Posterior vena cava (tissue), 2 donors: ENCODE measurements at regions not wholly inside any gene's neighbourhood (a gene's known extent, or its start where the extent isn't known, plus 50 kb on each side); places are given as distances from the start of the nearest gene placed in this dataset.

Experiments used
- DNase-seq: peaks from one replicate; pipeline ENCODE4 v3.0.0-alpha.2; 2020; ENCODE audit warnings: low spot score
- intact Hi-C, 2 donors: fragments of 100-400 bp; cut with DNase I; formaldehyde crosslinking; loops; one replicate each; pipeline versions ENCODE4 v1.14.1 to v1.14.2; 2022 to 2023
- donor health status: DM: yes; HTN: yes; CAD: no.
- donor health status: DM: yes; HTN: yes; CAD: no.

GRCh38 chr7:67843001-67843565 lies 846.5 kb downstream of the TYW1 start:
- no peak for DNase-seq
- intact Hi-C loops: no loop called here

DNA sequence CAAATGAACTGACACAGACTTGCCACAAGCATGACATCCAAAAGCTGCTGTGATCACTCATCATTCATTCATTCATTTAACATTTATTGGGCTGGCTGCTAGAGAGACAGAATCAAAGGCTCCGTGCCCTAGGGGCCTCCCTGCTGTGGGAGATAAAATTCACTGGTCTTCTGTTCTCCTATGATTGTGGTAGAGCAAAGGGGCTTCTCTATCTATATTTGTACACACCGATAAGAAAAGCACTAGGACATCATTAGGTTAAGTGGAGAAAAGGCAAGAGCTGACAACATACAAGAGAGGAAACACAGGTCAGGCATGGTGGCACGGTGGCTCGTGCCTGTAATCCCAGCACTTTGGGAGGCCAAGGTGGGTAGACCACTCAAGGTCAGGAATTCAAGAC lies 847.0 kb downstream of the TYW1 start:
- no peak for DNase-seq
- intact Hi-C loops: no loop called here

GRCh38 chr7:67847092-67847787 lies 850.6 kb downstream of the TYW1 start:
- DNase-seq: no peak
- intact Hi-C loops: no loop called here

- intact Hi-C loops: no loop called here
- no peak for DNase-seq
Observed at GRCh38 chr7:67854221-67855178, 857.9 kb downstream of the TYW1 start.

- no peak for DNase-seq
- intact Hi-C loops: no loop called here
Observed at GRCh38 chr7:67855322-67855721, 858.7 kb downstream of the TYW1 start.

- intact Hi-C loops: no loop called here
- DNase-seq: no peak
Observed at GRCh38 chr7:67856046-67856445, 859.4 kb downstream of the TYW1 start.

DNA sequence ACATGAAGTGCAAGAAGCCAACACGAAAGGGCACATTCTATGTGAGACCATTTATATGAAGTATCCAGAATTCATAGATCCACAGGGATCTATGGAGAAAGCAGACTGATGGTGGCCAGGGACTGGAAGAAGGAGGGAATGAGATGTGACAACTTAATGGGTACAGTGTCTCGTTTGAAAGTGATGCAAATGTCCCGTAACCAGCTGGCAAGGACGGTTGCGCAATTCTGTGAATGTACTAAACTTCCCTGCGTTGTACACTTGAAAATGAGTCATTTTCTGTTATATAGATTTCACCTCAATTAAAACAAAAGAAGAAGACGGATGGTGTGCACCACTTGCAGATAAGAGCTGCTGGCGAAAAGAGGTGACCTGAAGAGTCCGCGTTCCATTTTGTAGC lies 861.1 kb downstream of the TYW1 start:
- DNase-seq: no peak
- intact Hi-C loops: no loop called here

DNA sequence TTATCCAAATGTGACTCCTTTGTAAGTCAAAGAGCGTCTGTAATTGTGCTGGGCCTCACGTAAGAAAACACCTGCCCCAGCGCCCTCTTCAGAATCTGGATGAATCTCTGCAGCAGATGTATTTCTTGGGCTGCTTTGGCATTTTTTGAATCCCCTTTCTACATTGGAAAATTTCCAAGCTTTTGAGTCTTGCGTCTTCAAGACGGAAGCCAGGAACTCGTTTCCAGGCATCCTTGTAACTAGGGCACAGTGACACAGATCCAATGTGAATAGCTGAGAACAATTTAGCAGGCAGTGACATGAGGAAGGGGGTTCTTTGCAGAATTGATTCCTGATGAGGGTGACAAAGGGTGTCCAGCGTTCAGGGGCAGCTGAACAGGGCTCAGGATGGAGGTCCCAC lies 862.3 kb downstream of the TYW1 start:
- intact Hi-C loops: no loop called here
- no peak for DNase-seq

- intact Hi-C loops: no loop called here
- no peak for DNase-seq
Observed at GRCh38 chr7:67863911-67864310, 867.3 kb downstream of the TYW1 start.

- intact Hi-C loops: no loop called here
- no peak for DNase-seq
Observed at GRCh38 chr7:67866054-67866453, 869.4 kb downstream of the TYW1 start.

DNA sequence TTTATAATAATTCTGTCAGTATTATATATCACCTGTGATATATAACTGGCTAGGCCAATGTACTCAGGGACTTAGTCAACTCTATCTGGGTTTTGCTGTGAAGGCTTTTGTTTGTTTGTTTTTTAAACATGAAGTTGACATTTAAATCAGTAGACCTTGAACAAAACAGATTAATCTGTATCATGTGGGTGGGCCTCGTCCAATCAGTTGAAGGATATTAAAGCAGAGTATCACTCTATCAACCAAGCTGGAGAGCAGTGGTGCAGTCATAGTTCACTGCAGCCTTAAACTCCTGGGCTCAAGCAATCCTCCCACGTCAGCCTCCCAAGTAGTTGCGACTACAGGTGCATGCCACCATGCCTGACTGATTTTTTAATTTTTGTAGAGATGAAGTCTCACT lies 870.2 kb downstream of the TYW1 start:
- intact Hi-C loops: no loop called here
- no peak for DNase-seq

DNA sequence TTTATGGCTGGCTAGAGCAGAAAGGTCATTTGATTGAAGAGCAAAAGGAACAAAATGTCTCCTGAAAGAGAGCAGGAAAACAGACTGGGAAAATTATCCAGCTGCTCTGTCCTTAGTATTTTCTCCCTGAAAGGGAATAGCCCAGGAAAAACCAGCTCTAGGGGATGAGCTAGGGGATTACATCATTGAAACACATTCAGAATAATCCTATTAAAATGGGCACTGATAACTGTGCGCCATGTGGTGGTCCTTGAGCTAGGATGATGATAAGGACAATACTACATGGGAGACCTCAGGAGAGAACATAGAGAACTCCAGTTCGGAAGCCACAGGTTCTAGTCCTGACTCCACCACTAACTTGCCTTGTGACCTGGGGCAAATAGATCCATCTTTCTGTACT lies 873.8 kb downstream of the TYW1 start:
- intact Hi-C loops: no loop called here
- DNase-seq: no peak

DNA sequence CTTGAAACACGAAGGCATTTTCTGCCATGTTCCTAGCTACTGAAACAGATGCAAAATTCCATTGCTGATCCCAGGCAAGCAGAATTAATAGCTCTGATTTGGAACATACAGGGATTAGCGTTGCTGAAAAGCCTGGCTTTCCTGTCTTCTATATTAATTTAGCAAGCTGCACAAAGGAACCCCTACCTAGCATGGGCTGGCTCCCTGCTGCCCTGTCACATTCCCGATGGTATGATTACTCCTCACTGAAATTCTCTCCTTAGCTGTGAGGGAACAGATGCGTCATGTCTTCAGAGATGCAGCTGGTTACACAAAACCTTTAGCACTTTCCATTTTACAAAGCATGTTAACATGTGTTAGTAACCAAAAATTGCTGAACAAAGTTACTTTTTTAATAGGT lies 878.9 kb downstream of the TYW1 start:
- DNase-seq: no peak
- intact Hi-C loops: no loop called here

DNA sequence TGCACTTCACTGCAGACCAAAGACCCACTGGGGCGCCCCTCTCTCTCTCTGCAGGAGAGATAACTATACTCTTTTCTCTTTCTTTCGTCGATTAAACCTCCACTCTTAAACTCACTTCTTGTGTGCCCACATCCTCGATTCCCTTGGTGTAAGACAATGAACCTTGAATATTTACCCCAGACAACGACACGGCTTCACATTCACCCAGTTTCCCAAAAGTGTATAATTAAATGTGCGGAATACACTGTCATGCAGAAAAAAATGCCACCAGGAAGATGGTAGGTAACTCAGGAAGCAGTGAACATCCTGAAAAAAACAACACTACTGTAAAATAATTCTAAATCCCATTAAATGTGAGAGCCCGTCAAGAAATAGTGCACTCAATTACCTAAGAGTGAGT lies 882.2 kb downstream of the TYW1 start:
- intact Hi-C loops: no loop called here
- DNase-seq: no peak

- intact Hi-C loops: no loop called here
- DNase-seq: no peak
Observed at GRCh38 chr7:67882843-67883242, 886.2 kb downstream of the TYW1 start.

- no peak for DNase-seq
- intact Hi-C loops: no loop called here
Observed at GRCh38 chr7:67890316-67890715, 893.7 kb downstream of the TYW1 start.

- intact Hi-C loops: no loop called here
- no peak for DNase-seq
Observed at GRCh38 chr7:67894746-67895145, 898.1 kb downstream of the TYW1 start.

DNA sequence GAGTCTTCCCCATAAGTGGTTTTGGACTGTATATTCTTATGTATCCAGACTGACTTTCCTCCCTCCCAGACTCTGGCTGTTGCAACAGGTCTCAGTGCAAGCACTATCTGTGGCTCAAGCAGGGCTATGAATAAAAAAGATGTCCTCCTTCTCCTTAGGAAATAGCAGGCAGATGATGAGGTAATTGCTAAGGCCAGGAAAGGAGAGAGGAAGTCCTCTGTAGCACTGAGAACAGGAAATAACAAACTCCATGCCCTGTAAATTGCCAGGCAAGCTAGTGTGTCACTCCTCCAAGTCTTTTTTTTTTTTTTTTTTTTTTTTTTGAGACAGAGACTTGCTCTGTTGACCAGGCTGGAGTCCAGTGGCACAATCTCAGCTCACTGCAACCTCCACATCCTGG lies 900.1 kb downstream of the TYW1 start:
- DNase-seq: no peak
- intact Hi-C loops: no loop called here

- intact Hi-C loops: no loop called here
- DNase-seq: no peak
Observed at GRCh38 chr7:67900456-67900855, 903.8 kb downstream of the TYW1 start.

GRCh38 chr7:67901808-67902480 lies 905.3 kb downstream of the TYW1 start:
- no peak for DNase-seq
- intact Hi-C loops: no loop called here
